Endothelial cell of umbilical vein (primary cell): ENCODE measurements at regions not wholly inside any gene's neighbourhood (a gene's known extent, or its start where the extent isn't known, plus 50 kb on each side); places are given as distances from the start of the nearest gene placed in this dataset.

Experiments used
- BruUV-seq: library from RNA; stranded (reverse); fragments of 400-500 nt; replicated peaks from 2 replicates; lab custom pipeline; 2021; lab: Mats Ljungman, UMichigan
- CTCF ChIA-PET: fragments of 300-600, 350-600 bp; sonication (Branson Sonifier 250); formaldehyde crosslinking; loops from one replicate; lab custom pipeline; 2021; ENCODE audit warnings: antibody characterized with exemption, inconsistent platforms; lab: Charles Lee
- POLR2A ChIA-PET: fragments of 300-600, 350-600 bp; sonication (Branson Sonifier 250); formaldehyde crosslinking; loops from one replicate; lab custom pipeline; 2021; ENCODE audit warnings: antibody characterized with exemption, inconsistent platforms; lab: Charles Lee
- DNase-seq: peaks from one replicate; pipeline ENCODE4 v3.0.0-alpha.2; 2011; ENCODE audit warnings: low read depth, low spot score
- FAIRE-seq: peaks from 2 replicates; lab custom pipeline; 2011; peaks lifted over from hg19 to GRCh38; lab: Jason Lieb, UNC
- H2AFZ ChIP-seq: 2 replicates; pipeline ENCODE4 v1.6.0; 2012; ENCODE audit warnings: low read depth, low read length, control low read depth, inconsistent platforms
- H3K27ac ChIP-seq: 2 replicates; pipeline ENCODE4 v1.5.1; 2011; ENCODE audit warnings: low read depth, mild to moderate bottlenecking, control low read depth, low read length, moderate library complexity; ENCODE audit not compliant: insufficient read depth
- H3K27me3 ChIP-seq, 2 experiments: 2 replicates each; pipeline versions ENCODE4 v1.6.0 to v1.6.1; 2011; ENCODE audit warnings: low read length in 2 of 2, mixed read lengths in 1 of 2; ENCODE audit not compliant: control insufficient read depth in 2 of 2, insufficient read depth in 2 of 2
- H3K36me3 ChIP-seq, 2 experiments: 2 replicates in 1 of 2; 3 replicates in 1 of 2; pipeline ENCODE4 v1.5.1; 2011; ENCODE audit warnings: low read length in 2 of 2, mild to moderate bottlenecking in 1 of 2, moderate library complexity in 1 of 2; ENCODE audit not compliant: control insufficient read depth in 2 of 2, insufficient read depth in 2 of 2; ENCODE audit errors: extremely low read depth in 1 of 2
- H3K4me1 ChIP-seq: 3 replicates; pipeline ENCODE4 v1.5.1; 2011; ENCODE audit warnings: mild to moderate bottlenecking, low read length; ENCODE audit not compliant: control insufficient read depth, insufficient read depth; ENCODE audit errors: extremely low read depth
- H3K4me2 ChIP-seq: 2 replicates; pipeline ENCODE4 v1.6.1; 2011; ENCODE audit warnings: low read length, control low read depth, mixed read lengths; ENCODE audit not compliant: insufficient read depth
- H3K4me3 ChIP-seq, 3 experiments: fragments of 200-600 bp in 1 of 3; sonication (generic), shearing (Covaris generic) in 1 of 3; replicated peaks in 1 of 3; 2 replicates each; pipeline ENCODE4 v1.5.1; 2011 to 2016; ENCODE audit warnings: control low read depth in 3 of 3, low read length in 3 of 3, mild to moderate bottlenecking in 2 of 3, inconsistent platforms in 1 of 3, low read depth in 1 of 3, moderate library complexity in 1 of 3; ENCODE audit not compliant: insufficient read depth in 1 of 3
- H3K79me2 ChIP-seq: 2 replicates; pipeline ENCODE4 v1.6.0; 2012; ENCODE audit warnings: low read length, inconsistent platforms; ENCODE audit not compliant: control insufficient read depth, insufficient read depth
- H3K9ac ChIP-seq: replicated peaks from 2 replicates; pipeline ENCODE3; 2011; ENCODE audit warnings: low read length, control low read depth; ENCODE audit not compliant: insufficient read depth; ENCODE audit errors: extremely low read depth
- H3K9me1 ChIP-seq: replicated peaks from 3 replicates; pipeline ENCODE4 v1.6.0; 2011; ENCODE audit warnings: mild to moderate bottlenecking, low read length; ENCODE audit not compliant: control insufficient read depth, insufficient read depth; ENCODE audit errors: extremely low read depth
- H3K9me3 ChIP-seq: replicated peaks from 2 replicates; pipeline ENCODE4 v1.5.1; 2012; ENCODE audit warnings: low read length, inconsistent platforms; ENCODE audit not compliant: control insufficient read depth, insufficient read depth
- H4K20me1 ChIP-seq: replicated peaks from 2 replicates; pipeline ENCODE3; 2011; ENCODE audit warnings: mild to moderate bottlenecking, low read length; ENCODE audit not compliant: control insufficient read depth, insufficient read depth; ENCODE audit errors: extremely low read depth
- EZH2 ChIP-seq: IDR thresholded peaks from 2 replicates; pipeline ENCODE4 v1.6.1; 2012; ENCODE audit warnings: borderline replicate concordance, low read depth, mild to moderate bottlenecking, moderate library complexity, low read length, inconsistent platforms; ENCODE audit not compliant: severe bottlenecking
- FOS ChIP-seq: IDR thresholded peaks from 2 replicates; pipeline ENCODE4 v1.6.1; 2011; ENCODE audit warnings: mild to moderate bottlenecking, low read length, moderate library complexity, borderline replicate concordance; ENCODE audit not compliant: insufficient read depth
- GATA2 ChIP-seq: IDR thresholded peaks from 2 replicates; pipeline ENCODE4 v1.7.0; 2011; ENCODE audit warnings: low read depth, mild to moderate bottlenecking, moderate library complexity, mixed read lengths, low read length; ENCODE audit not compliant: insufficient read length, insufficient read depth
- JUN ChIP-seq: IDR thresholded peaks from 2 replicates; pipeline ENCODE4 v1.6.1; 2011; ENCODE audit warnings: borderline replicate concordance, low read depth; ENCODE audit not compliant: insufficient read length, insufficient read depth
- MAX ChIP-seq: IDR thresholded peaks from 2 replicates; pipeline ENCODE4 v1.6.1; 2011; ENCODE audit not compliant: insufficient read depth, insufficient read length
- MYC ChIP-seq: IDR thresholded peaks from one replicate; pipeline ENCODE4 v1.6.1; 2011; ENCODE audit warnings: mild to moderate bottlenecking, low read depth, low read length
- POLR2A ChIP-seq: IDR thresholded peaks from 2 replicates; pipeline ENCODE4 v1.6.1; 2012; ENCODE audit warnings: low read depth, mild to moderate bottlenecking, control low read depth, low read length
- POLR2AphosphoS5 ChIP-seq: IDR thresholded peaks from 2 replicates; pipeline ENCODE4 v1.6.1; 2012; ENCODE audit warnings: low read depth, mild to moderate bottlenecking, control low read depth, low read length, moderate library complexity; ENCODE audit not compliant: insufficient read depth
- dilution Hi-C: fragments of 300-500 bp; cut with MboI; formaldehyde crosslinking; loops from one replicate; pipeline ENCODE4 v1.15.0; 2019; ENCODE audit warnings: low sequenced_read_pairs; ENCODE audit not compliant: extremely low pct_ligation_motif_present
- intact Hi-C: fragments of 100-400 bp; cut with micrococcal nuclease; formaldehyde crosslinking; loops from one replicate; pipeline ENCODE4 v1.10.0; 2022
- TF ChIP-seq, protein P1 (sequence below), 2 donors: IDR thresholded peaks; 1 replicate in 1 of 2; 2 replicates in 1 of 2; pipeline ENCODE4 v1.5.1; 2011; ENCODE audit warnings: low read length in 2 of 2, mild to moderate bottlenecking in 2 of 2, moderate library complexity in 2 of 2, control low read depth in 1 of 2, inconsistent platforms in 1 of 2, low read depth in 1 of 2; ENCODE audit not compliant: insufficient read depth in 1 of 2; ENCODE audit errors: extremely low read depth in 1 of 2

GRCh38 chr5:153030755-153031725 lies 459.4 kb upstream of the GRIA1 start:
- POLR2A ChIA-PET: no interaction called here
- Histone ChIP-seq H3K4me2 (no peak overlapping the region), H4K20me1 (no peaks in the 10 kb centered on the region), H3K9ac (no peak overlapping the region), H3K9me1 (no peaks in the 10 kb centered on the region), H3K9me3 (peaks cover 2% of the 10 kb centered on the region), H3K4me1 (no peaks in the 10 kb centered on the region), H3K4me3 (no peak overlapping the region), H3K36me3 (no peaks in the 10 kb centered on the region), H3K27ac (no peak overlapping the region), H3K79me2 (no peaks in the 10 kb centered on the region), H2AFZ (no peak overlapping the region), H3K27me3 (no peaks in the 10 kb centered on the region)
- no TSS peak for BruUV-seq
- no peak for FAIRE-seq
- TF ChIP-seq GATA2: no peak
- no peak for TF ChIP-seq MYC
- TF ChIP-seq EZH2: no peak
- TF ChIP-seq POLR2A: no peak
- no peak for TF ChIP-seq POLR2AphosphoS5
- TF ChIP-seq MAX: no peak
- no peak for TF ChIP-seq JUN
- TF ChIP-seq FOS: no peak
- TF ChIP-seq, protein P1, sequence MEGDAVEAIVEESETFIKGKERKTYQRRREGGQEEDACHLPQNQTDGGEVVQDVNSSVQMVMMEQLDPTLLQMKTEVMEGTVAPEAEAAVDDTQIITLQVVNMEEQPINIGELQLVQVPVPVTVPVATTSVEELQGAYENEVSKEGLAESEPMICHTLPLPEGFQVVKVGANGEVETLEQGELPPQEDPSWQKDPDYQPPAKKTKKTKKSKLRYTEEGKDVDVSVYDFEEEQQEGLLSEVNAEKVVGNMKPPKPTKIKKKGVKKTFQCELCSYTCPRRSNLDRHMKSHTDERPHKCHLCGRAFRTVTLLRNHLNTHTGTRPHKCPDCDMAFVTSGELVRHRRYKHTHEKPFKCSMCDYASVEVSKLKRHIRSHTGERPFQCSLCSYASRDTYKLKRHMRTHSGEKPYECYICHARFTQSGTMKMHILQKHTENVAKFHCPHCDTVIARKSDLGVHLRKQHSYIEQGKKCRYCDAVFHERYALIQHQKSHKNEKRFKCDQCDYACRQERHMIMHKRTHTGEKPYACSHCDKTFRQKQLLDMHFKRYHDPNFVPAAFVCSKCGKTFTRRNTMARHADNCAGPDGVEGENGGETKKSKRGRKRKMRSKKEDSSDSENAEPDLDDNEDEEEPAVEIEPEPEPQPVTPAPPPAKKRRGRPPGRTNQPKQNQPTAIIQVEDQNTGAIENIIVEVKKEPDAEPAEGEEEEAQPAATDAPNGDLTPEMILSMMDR (IDR thresholded peaks at IDR 0.05; ENCODE audit: extremely low read depth in 1 of 2, insufficient read depth in 1 of 2, low read depth in 1 of 2, low read length in 2 of 2): no peak
- intact Hi-C loops: no loop called here
- DNase-seq: no peak
- dilution Hi-C loops: no loop called here
- CTCF ChIA-PET: interaction anchor here (0.6 kb wide), 1 partner anchor 765 kb away, joined by 4 read pairs; no protein-coding TSS in a partner anchor
